ELF-1 (cell line): ENCODE measurements at regions not wholly inside any gene's neighbourhood (a gene's known extent, or its start where the extent isn't known, plus 50 kb on each side); places are given as distances from the start of the nearest gene placed in this dataset.
A peak's percentile ranks its signal among the peaks of the same experiment; 100 is the strongest.
"Not testable (repeated sequence)": the region's sequence is repeated elsewhere in the genome, so short reads cannot be mapped to it uniquely, and the experiment has no call there.

ENCODE experiments used
- DNase-seq: peaks from one replicate; pipeline ENCODE4 v3.0.0-alpha.2; 2016; ENCODE audit warnings: low read depth, low spot score

DNA sequence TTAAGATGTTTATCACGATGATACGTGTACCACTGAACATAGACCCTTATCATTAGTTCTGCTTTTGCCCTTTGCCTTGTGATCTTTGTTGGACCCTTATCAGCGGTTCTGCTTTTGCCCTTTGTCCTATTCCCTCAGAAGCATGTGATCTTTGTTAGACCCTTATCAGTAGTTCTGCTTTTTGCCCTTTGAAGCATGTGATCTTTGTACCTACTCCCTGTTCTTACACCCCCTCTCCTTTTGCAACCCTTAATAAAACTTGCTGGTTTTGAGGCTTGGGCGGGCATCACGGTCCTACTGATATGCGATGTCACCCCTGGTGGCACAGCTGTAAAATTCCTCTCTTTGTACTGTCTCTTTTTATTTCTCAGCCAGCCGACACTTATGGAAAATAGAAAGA lies 117.0 kb downstream of the SDHAF3 start:
- not testable (repeated sequence) for DNase-seq

DNA sequence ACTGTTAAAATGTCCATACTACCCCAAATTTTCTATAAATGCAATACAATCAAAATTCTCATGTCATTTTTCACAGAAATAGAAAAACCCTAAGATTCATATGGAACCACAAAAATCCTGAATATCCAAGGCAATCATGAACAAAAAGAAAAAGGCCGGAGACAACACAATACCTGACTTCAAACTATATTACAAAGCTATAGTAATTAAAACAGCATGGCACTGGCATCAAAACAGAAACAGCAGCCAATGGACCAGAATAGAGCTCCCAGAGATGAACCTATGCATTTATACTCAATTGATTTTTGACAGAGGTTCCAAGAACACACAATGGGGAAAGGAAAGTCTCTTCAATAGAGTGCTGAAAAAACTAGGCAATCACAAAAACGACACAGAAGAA lies 128.8 kb downstream of the SDHAF3 start:
- DNase-seq: no peak

- DNase-seq: not testable (repeated sequence)
These were observed 140.7 kb downstream of the SDHAF3 start for GRCh38 chr7:97258187-97258586.

DNA sequence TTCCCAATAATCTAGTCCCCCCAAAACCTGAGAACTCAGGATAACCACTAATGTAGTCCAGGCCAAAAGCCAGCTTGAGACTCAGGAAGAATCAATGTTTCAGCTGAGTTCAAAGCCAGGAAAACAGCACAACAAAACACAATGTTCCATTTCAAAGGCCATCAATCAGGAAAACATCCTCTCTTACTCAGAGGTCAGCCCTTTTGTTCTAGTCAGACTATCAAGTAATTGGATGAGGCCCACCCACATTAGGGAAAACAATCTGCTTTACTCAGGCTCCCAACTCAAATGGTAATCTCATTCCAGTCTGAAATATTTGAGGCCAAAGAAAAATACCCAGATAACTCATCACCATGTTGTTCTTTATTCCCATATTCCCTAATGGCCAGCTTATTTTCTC lies 152.2 kb downstream of the SDHAF3 start:
- DNase-seq: peak; percentile 10

DNA sequence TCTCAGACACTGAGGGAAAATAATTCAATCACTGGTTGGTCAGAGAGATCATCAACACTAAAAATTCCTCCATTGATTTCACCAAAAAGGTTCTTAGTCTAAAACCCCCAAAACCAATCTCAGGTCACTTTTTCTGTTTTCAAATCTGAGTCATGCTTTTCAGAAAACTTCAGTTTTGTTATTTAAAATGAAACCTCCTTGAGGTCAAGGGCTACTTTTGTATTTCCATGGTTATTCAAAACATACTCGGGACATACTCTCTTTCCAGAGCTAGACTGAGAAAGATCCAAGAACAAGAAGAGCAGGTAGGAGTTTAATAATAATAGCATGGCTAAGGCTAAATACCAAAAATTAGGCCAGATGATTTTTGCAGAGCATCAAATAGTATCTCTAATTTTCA lies 152.8 kb downstream of the SDHAF3 start:
- DNase-seq: no peak

GRCh38 chr7:97271619-97272018 lies 154.1 kb downstream of the SDHAF3 start:
- DNase-seq: no peak

- no peak for DNase-seq
These were observed 154.9 kb downstream of the SDHAF3 start for GRCh38 chr7:97272237-97272975.

DNA sequence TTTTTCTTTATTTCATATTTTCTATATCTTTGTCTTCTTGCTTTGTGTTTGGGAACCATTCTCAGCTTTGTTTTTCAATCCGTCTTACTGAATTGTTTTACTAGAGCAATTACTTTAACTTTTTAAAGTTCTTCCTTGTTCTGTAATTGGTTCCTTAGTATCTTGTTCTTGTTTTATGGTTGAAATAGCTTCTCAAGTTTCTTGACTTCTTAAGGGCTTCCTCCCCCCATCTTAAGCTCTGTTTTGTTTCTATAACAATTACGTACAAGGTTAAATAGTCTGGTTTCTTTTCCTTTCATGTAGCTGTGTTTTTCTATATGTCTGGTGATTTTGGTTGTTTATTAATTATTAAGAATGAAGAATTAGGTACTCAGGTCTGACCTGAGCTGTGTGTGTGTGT lies 158.0 kb downstream of the SDHAF3 start:
- DNase-seq: no peak

DNA sequence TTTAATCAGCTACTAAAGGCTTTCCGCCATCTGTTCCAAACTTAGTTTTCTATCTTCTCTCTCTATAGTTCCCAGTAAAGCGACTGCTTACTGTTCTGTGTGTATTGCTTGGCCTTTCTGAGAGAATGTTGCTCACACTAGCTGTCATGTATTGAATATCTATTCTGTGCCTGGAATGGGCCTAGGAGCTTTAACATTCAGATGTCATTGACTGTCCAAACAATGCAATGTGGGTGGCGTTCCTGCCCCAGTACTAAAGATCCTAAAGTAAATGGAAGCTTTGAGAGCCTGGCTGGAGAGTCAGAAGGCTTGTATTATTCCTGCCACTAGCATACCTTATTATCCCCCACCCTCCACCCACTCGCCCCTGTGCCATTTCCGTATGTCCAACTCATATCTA lies 163.5 kb downstream of the SDHAF3 start:
- no peak for DNase-seq

DNA sequence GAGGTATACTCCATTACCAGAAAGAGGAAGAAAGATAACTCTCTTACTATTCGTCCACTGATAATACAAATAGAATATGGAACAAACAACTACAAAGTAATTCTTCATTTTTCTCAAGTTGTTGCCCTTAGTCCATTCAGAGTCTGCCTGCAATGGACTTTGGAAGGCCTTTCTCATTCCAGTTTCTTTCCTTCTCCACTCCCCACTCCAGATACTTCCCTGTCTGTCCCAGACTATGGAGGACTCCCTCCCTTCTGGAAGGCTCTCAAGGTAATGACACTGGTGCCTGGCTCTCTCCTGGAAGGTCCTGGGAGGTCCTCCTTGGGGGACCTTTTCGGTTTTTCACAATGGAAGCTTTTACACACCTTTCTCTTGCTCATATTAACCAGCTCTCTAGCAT lies 167.8 kb downstream of the SDHAF3 start:
- no peak for DNase-seq

DNA sequence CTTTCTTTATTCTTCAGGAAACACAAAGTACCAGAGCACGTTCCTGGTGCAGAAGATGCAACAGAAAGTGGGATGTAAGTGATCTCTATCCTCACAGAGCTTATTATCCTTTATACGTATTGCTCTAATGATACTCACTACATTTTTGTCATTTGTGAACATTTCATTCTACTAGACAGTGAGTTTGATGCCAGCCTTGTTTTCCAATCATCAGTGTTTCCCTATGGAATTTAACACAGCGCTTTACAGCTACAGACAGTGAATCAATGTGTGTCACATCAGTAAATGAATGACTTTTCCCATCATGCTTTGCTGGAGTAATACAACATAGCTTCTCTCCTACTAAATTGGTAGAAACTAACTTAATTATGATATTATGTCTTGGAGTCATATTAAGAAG lies 175.5 kb downstream of the SDHAF3 start:
- no peak for DNase-seq

DNA sequence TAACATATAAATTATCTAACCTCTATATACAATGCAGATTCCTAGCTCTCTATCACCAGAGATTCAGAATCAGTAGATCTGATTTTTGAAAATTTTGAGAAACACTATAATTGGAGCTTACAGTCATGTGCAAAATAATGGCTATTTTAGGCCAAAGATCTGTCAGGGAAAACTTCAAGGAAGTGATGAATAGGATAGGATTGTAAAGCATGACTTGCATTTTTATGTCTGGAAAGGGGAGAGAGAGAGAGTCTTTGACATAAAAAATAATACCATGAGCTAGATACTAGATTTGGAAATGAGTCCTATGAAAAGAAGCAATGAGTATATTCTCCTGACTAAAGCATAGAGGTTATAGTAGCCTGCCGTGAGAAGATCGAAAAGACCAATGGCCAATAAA lies 181.1 kb downstream of the SDHAF3 start:
- no peak for DNase-seq

DNA sequence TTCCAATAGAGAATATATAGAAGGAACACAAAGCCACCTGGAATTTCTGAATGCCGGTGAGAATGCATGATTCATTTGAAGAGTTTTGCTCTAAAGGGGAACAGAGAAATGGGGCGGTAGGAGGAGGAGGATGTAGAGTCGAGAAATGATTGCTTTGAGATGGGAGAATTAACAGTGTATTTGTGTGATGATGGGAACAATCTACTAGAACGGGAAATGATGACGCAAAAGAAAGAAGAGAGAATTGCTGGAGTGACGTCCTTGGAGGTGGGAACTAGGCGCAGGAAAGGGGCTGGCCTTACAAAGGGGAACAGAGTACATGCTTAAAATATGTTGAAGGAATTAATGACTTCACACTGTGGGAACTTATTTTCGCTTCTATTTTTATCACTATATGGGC lies 188.1 kb downstream of the SDHAF3 start:
- no peak for DNase-seq

GRCh38 chr7:97307521-97308108 lies 190.1 kb downstream of the SDHAF3 start:
- no peak for DNase-seq

- DNase-seq: peak; percentile 73
These were observed 196.4 kb downstream of the SDHAF3 start for GRCh38 chr7:97313900-97314299.

- no peak for DNase-seq
These were observed 200.1 kb downstream of the SDHAF3 start for GRCh38 chr7:97317575-97317974.

DNA sequence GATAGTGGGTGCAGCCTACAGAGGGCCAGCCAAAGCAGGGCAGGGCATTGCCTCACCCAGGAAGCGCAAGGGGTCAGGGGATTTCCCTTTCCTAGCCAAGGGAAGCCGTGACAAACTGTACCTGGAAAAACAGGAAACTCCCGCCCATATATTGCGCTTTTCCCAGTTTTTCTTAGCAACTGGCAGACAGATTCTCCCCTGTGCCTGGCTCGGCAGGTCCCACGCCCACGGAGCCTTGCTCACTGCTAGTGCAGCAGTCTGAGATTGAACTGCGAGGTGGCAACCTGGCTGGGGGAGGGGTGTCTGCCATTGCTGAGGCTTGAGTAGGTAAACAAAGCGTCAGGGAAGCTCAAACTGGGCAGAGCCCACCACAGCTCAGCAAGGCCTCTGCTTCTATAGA lies 212.4 kb downstream of the SDHAF3 start:
- DNase-seq: not testable (repeated sequence)

GRCh38 chr7:97337849-97338248 lies 220.4 kb downstream of the SDHAF3 start:
- no peak for DNase-seq

GRCh38 chr7:97342512-97342911 lies 225.0 kb downstream of the SDHAF3 start:
- no peak for DNase-seq

DNA sequence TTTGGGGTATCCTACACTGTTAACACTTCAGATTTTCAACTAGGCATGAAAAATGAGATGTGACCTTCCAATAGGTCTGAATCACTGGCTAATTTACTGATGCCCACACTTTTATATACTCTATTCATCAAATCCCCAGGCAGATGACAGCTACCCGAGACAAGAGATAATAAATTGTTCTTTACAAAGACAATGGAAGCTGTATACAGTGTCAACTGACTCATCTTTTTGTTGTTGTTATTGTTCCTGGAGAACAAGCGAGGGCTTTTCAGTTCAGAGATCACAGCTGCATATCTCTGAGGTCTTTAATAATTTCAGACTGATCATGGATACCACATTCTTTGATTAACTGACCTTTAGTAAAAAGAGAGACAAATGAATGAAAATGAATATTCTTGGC lies 228.9 kb downstream of the SDHAF3 start:
- DNase-seq: no peak

DNA sequence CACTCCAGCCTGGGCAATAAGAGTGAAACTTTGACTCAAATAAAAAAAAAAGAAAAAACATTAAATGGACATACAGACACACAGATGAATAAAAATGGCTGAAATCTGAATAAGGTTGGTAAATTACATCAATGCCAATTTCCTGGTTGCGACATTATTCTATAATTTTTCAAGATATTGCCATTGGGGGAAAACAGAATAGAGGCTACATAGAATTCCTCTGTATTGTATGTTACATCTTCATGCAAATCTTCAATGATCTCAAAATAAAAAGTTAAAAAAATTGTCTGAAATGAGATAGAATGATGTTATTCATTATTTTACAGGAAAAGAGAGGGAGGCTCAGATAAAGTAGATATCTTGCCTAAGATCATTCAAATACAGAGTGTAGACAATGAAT lies 234.0 kb downstream of the SDHAF3 start:
- DNase-seq: no peak

GRCh38 chr7:97357459-97357858 lies 240.0 kb downstream of the SDHAF3 start:
- no peak for DNase-seq

GRCh38 chr7:97372882-97373281 lies 255.4 kb downstream of the SDHAF3 start:
- no peak for DNase-seq

DNA sequence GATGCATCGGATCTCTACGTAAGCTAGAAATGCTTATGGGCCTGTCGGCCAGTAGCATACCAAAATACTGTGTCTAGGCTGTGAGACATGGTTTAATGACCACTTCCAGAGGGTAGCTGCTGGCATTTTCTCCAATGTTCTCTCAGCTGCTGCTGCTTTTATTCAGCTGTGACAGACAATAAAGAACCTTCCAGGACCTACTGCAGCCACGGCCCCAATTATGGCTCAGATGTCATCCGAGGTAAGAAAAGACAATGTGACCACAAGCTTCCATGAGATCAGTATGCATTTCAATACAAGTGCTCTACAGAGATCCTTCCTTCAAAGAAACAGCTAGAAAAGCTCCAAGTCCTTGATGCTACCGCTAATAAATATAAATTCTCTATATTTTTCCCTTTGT lies 256.2 kb downstream of the SDHAF3 start:
- DNase-seq: no peak
